ENCODE measurements at regions not wholly inside any gene's neighbourhood (a gene's known extent, or its start where the extent isn't known, plus 50 kb on each side); places are given as distances from the start of the nearest gene placed in this dataset.

- DNase-seq (ENCODE audit: low read depth in 2 of 2): no peak
These were observed 127.6 kb upstream of the MID1 start for GRCh38 chrX:10747975-10748374.

DNA sequence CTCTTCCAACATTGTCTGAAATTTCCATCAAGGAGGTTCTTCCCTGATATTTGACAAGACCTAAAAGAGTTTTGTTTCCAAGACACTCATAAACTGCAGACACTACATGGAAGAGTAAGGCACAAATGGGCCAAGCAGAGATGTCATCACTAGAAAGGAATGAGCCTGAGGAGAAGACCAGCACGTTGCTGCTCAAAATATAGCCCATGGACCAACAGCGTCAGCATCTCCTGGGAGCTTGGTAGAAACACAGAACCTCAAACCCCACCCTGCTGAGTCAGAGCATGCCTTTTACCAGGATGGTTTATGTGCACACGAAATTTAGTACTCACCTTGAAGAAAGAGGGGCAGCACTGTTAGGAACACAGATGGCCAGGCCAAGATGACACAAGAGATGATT, 128.7 kb upstream of the MID1 start:
- no peak for DNase-seq (ENCODE audit: low read depth in 2 of 2)

- no peak for DNase-seq (ENCODE audit: low read depth in 2 of 2)
These were observed 130.2 kb upstream of the MID1 start for GRCh38 chrX:10750581-10750980.

DNA sequence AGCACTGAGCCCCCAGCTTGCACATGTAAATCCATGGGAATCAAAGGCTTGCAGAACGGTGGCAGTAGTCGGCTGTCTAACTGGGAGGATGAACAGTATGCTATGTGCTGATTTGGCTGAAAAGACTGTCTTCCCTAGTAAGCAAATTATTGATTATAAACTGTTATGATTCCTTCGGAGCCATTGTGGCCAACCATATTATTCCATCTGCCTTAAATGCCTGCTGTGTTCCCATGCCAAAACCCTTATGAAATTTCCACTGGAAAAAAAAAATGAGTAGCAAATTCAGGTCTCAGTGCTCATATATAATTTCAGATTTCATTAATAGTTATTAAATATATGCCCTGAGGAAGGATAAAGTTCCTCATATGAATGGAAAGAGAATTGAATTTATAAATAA, 132.7 kb upstream of the MID1 start:
- DNase-seq (ENCODE audit: low read depth in 2 of 2): no peak

GRCh38 chrX:10754445-10754844, 134.1 kb upstream of the MID1 start:
- no peak for DNase-seq (ENCODE audit: low read depth in 2 of 2)

DNA sequence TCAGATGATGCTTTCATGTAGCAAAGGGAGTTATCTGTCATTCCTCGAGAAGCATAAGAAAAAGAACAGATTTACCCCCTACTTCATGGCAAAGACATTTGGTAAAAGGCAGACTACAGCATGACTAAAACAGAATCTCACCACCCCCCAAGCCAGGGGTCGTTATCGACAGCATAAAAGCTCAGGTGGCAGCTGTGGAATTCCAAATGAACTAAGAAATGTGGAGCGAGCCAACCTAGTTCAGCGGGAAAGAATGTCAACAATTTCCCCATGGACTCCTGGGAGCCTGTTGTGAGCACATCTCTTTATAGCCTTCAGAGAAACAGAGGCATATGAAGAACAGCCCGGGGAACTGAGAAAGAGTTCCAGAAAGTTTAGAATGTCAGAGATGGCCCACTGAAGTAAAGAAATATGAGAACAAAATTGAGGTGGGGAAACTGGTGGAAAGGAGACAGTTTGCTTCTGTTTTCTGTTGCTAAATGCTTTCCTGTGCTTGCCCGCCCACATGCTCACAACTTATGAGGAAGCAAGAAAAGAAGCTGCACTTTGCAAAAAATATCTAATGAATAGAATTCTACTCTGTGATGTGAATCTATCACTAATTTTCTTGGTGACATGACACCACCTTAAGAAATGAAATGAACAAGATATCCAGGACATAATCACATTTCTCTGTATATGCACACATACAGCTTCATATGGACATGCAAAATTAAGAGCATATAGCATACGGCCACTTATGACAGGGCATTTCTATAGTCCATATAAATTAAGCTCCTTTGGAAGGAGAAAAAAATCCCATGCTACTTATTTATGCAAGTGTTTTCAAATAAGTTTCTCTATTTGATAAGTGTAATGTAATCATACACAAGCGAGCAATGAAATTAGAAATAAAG, 135.3 kb upstream of the MID1 start:
- no peak for DNase-seq (ENCODE audit: low read depth in 2 of 2)

DNA sequence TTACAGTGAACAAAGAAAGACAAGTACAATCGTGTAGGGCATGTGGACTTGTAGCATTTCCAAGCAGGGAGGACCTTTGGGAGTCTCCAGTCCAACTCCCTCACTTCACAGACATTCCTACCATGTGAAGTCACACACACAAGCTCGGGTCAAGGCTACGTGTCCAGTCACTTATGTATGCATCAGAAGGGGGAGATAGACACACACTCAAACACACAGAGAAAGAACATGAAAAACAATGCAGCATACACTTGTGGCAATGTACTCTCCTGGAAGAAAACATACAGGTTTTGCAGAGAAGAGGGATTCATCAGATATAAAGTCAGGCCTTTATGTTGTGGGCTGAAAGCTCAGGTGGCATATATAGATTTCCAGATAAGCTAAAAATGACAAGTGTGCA, 136.1 kb upstream of the MID1 start:
- DNase-seq (ENCODE audit: low read depth in 2 of 2): no peak

DNA sequence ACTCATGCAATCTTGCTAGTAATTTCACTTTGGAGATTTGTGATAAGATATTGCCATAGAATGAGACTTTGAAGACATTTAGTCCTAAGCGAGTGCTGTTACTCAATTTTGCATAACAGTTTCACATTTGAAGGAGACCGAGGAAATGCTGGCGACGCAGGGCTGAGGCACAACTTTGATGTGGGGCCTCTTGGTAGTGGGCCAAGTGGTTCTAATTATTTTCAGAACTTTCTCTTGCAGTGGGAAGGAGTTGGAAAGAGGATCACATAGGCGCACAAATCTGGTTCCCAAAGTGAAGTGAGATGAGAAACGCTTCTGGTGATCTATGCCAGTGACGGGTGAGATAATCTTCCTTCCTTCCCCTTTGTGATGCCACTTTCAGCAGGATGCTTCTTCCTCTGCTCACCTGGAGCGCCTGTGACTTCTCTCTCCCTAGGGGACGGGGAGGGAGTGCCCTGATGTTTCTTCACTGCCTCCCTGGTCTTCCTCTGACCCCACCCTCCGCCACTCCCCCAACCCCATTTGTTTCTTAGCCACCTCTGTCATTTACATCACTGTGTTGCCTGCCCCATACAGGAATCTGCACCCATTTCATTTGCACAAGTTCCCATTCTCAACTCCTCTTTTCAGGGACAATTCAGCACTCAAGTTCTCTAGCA, 138.9 kb upstream of the MID1 start:
- DNase-seq (ENCODE audit: low read depth in 2 of 2): no peak

DNA sequence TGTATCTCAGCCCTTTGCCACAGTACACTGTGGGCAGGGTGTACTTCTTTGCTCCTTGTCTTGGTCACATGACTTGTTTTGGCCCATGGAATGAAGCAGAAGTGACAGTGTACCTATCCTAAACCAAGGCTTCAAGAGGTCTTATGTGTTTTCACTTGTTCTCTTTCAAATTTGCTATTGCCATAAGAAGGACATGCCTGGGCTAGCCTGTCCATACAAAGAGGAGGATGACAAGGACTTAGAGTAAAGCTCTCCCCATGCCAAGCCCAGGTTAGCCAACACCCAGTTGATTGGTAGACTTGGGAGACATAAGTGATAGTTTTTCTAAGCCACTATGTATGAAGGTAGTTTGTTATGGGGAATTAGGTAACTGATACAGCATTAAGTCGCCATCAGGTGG, 141.1 kb upstream of the MID1 start:
- DNase-seq (ENCODE audit: low read depth in 2 of 2): no peak

GRCh38 chrX:10769195-10769594, 148.8 kb upstream of the MID1 start:
- DNase-seq (ENCODE audit: low read depth in 2 of 2): no peak

- DNase-seq (ENCODE audit: low read depth in 2 of 2): no peak
These were observed 149.6 kb upstream of the MID1 start for GRCh38 chrX:10769696-10770619.

GRCh38 chrX:10773318-10773717, 152.9 kb upstream of the MID1 start:
- DNase-seq (ENCODE audit: low read depth in 2 of 2): no peak

- no peak for DNase-seq (ENCODE audit: low read depth in 2 of 2)
These were observed 161.6 kb upstream of the MID1 start for GRCh38 chrX:10781847-10782530.

- no peak for DNase-seq (ENCODE audit: low read depth in 2 of 2)
These were observed 163.1 kb upstream of the MID1 start for GRCh38 chrX:10783451-10783995.

GRCh38 chrX:10787264-10787663, 166.9 kb upstream of the MID1 start:
- DNase-seq (ENCODE audit: low read depth in 2 of 2): no peak

- no peak for DNase-seq (ENCODE audit: low read depth in 2 of 2)
These were observed 173.8 kb upstream of the MID1 start for GRCh38 chrX:10794203-10794630.

DNA sequence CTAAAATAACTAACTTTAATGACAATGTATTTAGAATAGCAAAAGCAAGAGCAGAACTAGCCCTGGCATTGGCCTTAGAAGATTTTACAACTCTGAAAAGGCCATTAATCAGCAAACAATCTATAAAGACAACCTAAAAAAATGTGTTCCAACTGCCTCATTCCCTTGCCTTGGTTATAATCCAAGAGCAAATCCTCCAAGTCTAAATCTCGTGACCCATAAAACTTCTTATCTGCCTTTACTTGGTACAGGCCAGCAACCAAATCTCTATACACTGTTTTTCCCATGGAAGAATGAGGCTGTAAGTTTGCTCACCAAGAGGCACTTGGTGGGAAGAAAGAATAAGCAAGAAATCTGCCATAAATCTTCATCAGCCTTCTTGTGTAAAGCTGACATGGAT, 175.3 kb upstream of the MID1 start:
- no peak for DNase-seq (ENCODE audit: low read depth in 2 of 2)

DNA sequence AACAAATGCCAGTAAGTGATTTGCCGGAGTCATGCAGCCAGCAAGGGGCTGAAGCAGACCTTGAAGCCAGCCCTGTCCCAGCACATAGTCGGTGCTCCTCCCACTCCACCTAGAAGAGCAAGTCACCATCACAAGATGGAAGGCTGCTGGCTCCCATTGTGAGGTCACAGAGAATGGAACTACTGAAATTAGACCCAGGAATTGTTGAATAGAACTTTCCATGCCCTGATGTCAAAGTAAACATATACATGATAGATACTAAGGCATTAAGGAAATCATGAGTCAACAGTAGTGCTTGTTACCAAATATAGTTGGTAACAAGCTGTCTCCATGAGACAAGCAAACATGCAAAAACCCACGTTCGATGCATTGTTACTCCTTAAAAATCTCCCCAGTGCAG, 177.1 kb upstream of the MID1 start:
- DNase-seq (ENCODE audit: low read depth in 2 of 2): no peak

GRCh38 chrX:10798041-10798440, 177.7 kb upstream of the MID1 start:
- DNase-seq (ENCODE audit: low read depth in 2 of 2): no peak

DNA sequence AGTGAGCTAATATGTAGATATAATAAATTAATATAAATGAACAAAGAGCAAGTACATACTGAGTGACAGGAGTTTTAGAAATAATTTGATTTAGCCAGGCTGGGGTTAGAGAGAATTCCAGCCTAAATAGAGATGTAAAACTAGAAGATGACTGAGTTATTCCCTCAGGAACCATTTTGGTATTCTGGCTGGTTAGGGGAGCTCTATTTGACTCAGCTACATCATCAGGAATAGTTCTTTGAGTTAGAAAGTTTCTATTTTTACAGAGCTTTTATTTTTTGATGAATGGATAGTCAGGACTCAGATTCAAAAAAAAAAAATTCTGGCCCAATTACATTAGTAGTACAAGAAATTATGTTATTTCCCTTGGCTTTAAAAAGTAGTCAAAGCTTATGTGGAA, 180.4 kb upstream of the MID1 start:
- DNase-seq (ENCODE audit: low read depth in 2 of 2): no peak

GRCh38 chrX:10811111-10811510, 190.7 kb upstream of the MID1 start:
- DNase-seq (ENCODE audit: low read depth in 2 of 2): no peak
